Erythroblast (primary cell): ENCODE measurements at regions not wholly inside any gene's neighbourhood (a gene's known extent, or its start where the extent isn't known, plus 50 kb on each side); places are given as distances from the start of the nearest gene placed in this dataset.

Experiments
- DNase-seq, 2 experiments: peaks; one replicate each; lab custom pipeline; 2025; lab: John Stamatoyannopoulos, UW
- GATA1 ChIP-seq: IDR thresholded peaks from 2 replicates; pipeline ENCODE4 v1.6.1; 2011; ENCODE audit warnings: low read depth, mild to moderate bottlenecking, control low read depth, low read length, moderate library complexity
- POLR2A ChIP-seq: IDR thresholded peaks from 2 replicates; pipeline ENCODE4 v1.6.1; 2011; ENCODE audit warnings: mild to moderate bottlenecking, low read length

- DNase-seq, result peak in 1 of 2 experiments; percentile 19
- TF ChIP-seq GATA1, result no peak
Observed at GRCh38 chr6:120103618-120104017, 754.1 kb upstream of the MAN1A1 start.

- no peak for TF ChIP-seq GATA1
- TF ChIP-seq POLR2A, result no peak
- no peak for DNase-seq
Observed at GRCh38 chr6:120096696-120097260, 747.2 kb upstream of the MAN1A1 start.

GRCh38 chr6:120083186-120083585, 733.6 kb upstream of the MAN1A1 start:
- no peak for TF ChIP-seq GATA1
- TF ChIP-seq POLR2A, result no peak
- DNase-seq, result no peak

GRCh38 chr6:120077489-120077888, 727.9 kb upstream of the MAN1A1 start:
- TF ChIP-seq GATA1, result no peak
- TF ChIP-seq POLR2A, result no peak
- peak in 1 of 2 experiments; percentile 12 for DNase-seq

- TF ChIP-seq GATA1 (no peak), POLR2A (no peak)
Observed at GRCh38 chr6:120058410-120058809, 708.8 kb upstream of the MAN1A1 start.

GRCh38 chr6:120056085-120056484, 706.5 kb upstream of the MAN1A1 start:
- TF ChIP-seq POLR2A (no peak), GATA1 (no peak)
- peak; percentile 32 to 53 for DNase-seq

More at GRCh38 chr6:120058410-120058809, 708.8 kb upstream of the MAN1A1 start:
- no peak for DNase-seq

- TF ChIP-seq GATA1 (no peak), POLR2A (no peak)
- DNase-seq, result no peak
Observed at GRCh38 chr6:120055071-120055470, 705.5 kb upstream of the MAN1A1 start.

GRCh38 chr6:120039664-120040063, 690.1 kb upstream of the MAN1A1 start:
- no peak for TF ChIP-seq POLR2A
- no peak for TF ChIP-seq GATA1

GRCh38 chr6:120031837-120032236, 682.3 kb upstream of the MAN1A1 start:
- DNase-seq, result no peak
- no peak for TF ChIP-seq GATA1
- TF ChIP-seq POLR2A, result no peak

More at GRCh38 chr6:120039664-120040063, 690.1 kb upstream of the MAN1A1 start:
- DNase-seq, result no peak

GRCh38 chr6:120026791-120027190, 677.2 kb upstream of the MAN1A1 start:
- DNase-seq, result no peak
- TF ChIP-seq POLR2A (no peak), GATA1 (no peak)

- TF ChIP-seq POLR2A (no peak), GATA1 (no peak)
- DNase-seq, result no peak
Observed at GRCh38 chr6:120010075-120010474, 660.5 kb upstream of the MAN1A1 start.

- TF ChIP-seq POLR2A (no peak), GATA1 (no peak)
- no peak for DNase-seq
Observed at GRCh38 chr6:120005292-120005976, 655.9 kb upstream of the MAN1A1 start.

- no peak for TF ChIP-seq GATA1
- TF ChIP-seq POLR2A, result no peak
- DNase-seq, result no peak
Observed at GRCh38 chr6:119986934-119987549, 637.5 kb upstream of the MAN1A1 start.
